GM21423 (cell line): ENCODE measurements at regions not wholly inside any gene's neighbourhood (a gene's known extent, or its start where the extent isn't known, plus 50 kb on each side); places are given as distances from the start of the nearest gene placed in this dataset.
A peak's percentile ranks its signal among the peaks of the same experiment; 100 is the strongest.

Experiments used
- ATAC-seq: cut with Tn5 transposase; IDR thresholded peaks from one replicate; pipeline ENCODE4 v1.9.1; 2021; ENCODE audit warnings: mild to moderate bottlenecking, moderate library complexity; ENCODE audit not compliant: unreplicated experiment

DNA sequence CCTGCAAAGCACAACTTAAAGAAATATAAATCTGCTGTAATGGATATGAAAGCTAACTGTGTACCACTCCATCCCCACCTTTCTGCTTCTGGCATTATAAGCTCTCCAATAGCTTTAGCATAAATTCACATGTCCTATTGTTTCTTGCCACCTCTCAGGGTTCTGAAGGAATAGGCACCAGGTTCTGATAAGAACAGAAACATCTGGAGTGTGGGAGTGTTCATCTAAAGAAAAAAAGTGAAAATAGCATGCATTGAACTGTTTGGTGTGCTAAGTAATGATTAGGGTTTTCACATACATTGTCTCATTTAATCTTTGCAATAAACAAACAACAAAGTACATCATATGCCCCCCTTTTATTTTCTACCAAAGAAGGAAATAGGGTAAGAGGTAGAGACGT, 72.3 kb downstream of the FAM76B start:
- no peak for ATAC-seq

DNA sequence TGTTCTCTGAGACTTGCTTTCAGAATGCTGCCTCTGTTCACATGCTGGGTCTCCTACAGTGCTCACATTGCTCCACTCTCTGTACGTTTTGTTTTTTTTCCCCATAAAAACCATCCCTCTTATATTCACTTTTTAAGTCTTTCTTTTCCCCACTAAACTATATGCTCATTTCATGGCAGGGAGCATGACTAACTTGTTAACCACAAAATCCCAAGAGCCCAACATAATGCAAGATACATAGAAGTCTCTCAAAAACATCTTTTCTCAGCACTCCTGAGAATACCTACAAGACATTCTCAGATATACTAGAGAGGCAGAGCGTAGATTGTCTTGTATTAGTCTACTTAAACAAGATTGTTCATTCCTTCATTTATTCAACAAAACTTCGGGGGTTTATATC, 73.3 kb downstream of the FAM76B start:
- peak; percentile 8 for ATAC-seq

DNA sequence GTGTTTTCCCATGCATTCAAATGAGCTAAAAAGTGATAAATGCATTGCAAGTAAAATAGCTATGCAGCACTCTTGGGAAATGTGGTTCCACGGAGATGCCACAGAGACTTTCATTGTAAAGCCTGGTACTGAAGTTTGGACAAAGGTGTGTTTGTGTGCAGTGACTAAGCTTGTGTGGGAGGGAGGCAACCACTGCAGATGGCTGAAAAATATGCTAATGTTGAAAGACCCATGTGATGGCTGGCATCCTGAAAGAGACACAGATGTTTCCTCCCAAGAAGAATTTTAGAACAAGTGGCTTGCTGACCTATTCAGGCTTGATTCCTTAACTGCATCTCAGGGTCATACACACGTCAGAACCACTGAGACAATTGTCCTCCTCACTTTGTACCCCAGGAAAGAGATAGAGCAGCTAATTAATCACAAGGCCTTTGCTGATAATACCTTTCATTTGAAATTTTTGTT, 73.8 kb downstream of the FAM76B start:
- peak; percentile 77 for ATAC-seq

DNA sequence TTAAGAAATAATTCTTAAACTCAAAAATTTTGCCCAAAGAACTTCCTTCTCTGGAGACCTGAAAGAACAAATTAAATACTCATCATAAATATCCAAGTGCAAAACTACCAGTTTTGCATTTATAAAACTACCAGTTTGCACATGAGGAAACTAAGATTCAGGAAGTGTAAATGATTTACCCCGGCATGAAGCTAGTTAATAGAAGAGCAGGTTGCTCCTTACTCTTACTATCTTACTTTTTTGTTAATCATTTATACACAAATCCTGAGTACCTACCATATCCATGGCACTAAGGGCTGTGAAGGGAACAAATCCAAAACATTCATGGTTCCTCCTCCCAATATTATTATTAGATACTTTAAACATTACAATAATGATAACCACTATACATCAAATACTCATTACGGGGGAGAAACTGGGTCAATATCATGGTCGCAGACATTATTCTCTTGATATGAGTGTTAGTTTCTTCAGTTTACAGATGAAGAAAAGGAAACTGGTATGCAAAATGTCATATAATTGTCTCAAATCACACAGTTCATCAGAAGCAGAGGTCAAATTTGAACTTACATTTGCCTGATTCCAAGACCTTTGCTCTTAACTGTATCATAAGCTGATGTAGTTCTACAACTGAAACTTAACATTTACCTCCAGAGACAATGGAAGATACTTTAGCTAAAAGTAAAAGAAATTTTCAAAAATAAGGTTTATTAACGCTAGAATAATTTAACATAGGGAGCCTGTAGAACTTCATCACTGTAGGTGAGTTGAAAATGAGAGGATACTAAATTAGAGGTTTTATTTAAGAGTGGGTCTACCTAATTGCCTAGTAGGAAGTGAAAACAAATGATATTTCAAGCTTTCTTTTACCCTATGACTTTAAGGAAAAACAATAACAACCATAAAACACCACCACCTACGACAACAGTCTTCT, 74.5 kb downstream of the FAM76B start:
- ATAC-seq: no peak

DNA sequence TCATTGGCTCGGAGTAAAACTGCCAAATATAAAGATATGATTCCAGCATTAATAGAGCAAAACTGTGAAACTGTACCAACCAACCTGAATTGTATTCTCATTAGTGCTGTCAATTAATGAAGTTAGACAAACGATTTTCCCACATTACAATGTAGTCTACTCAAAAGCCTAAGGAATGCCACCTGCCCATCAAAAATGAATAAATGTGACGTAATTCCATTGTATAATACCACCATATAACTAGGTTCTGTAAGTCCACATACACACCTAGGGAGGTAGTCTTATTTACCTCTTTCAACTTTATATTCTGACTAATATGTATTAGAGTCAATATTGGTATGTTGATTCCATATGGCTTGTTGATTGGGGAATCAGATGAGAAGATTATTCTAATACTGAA, 76.2 kb downstream of the FAM76B start:
- ATAC-seq: no peak

DNA sequence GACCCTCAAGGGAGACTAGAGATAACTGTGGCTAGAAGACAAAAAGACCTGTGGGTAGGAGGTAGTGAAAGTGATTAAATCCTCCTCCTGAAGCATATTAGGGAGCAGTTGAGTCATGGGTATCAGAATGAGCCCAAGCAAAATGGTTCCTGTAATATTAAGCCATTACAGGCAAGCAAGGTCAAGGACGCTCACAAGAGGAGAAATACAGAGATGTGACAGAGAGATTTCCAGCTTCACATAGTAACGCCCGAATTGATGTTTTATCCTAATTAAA, 77.7 kb downstream of the FAM76B start:
- ATAC-seq: no peak

DNA sequence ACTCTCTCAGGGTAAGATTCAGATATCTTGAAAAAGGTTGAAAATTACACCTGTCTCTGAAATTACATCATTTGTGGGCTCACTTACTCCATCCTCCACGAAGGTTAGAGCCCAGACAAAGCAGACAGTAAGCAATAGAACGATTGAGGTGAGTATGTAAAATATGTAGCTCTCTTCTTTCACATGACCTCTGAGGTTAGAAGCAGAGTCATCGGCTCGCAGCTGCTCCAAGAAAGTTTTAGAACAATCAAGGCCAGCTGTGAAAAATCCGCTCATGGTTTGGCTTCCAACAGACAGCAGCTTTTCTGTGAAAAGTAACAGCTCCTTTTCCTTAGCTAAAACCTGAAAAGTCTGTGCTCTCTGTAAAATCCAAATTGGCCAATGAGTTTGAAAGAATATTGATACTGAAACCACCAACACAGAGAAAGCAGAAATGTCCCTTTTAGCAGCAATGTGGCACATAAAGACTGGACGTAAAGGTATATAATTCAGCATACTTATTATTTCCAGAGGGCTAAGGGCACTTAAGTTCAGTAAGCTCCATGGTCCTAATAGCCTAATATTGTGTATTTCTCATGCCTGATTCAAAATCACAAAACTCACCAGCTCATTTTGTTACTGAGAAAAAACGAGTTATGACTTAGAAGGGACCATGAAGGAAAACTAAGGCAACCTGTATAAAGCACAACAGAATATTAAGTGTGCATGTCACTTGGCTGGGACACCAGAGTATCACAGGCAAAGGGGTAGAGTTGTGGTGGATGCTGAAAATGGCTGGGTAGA, 78.2 kb downstream of the FAM76B start:
- ATAC-seq: peak; percentile 38

DNA sequence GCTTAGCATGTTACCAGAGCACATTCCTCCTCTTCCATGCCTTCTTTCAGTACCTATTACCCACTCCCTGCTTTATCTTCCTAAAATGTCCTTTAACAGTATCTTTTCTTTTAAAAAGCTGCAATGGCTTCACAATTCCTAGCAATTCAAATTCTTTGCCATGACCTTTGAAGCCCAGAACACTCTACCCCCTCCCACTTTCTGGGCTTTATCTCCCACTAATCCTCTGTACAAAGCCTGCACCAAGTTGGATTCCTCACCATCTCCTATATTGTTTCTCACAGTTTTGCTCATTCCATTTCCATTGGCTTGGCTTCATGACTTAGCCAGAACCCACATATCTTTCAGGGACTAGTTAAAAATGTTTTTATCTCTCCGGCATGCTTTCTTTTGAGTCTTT, 80.9 kb downstream of the FAM76B start:
- ATAC-seq: no peak

DNA sequence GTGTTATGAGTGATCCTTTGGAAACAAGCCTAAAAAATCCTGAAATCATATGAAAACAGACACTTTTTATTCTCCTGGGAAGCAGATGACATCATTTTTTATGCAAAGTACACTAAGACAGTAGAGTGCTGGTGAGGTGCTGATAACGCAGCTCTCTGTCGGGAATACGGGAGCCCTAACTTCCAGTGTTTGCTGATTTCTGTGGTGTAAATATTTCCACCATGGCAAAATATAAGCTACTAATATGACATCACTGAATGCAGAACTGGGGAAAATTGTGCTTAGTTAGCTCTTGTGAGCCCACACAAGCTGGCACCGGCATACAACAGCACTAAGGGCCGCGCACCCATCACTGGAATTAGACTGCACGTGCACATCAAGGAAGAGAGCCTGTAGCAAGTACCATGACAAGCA, 82.6 kb downstream of the FAM76B start:
- no peak for ATAC-seq

DNA sequence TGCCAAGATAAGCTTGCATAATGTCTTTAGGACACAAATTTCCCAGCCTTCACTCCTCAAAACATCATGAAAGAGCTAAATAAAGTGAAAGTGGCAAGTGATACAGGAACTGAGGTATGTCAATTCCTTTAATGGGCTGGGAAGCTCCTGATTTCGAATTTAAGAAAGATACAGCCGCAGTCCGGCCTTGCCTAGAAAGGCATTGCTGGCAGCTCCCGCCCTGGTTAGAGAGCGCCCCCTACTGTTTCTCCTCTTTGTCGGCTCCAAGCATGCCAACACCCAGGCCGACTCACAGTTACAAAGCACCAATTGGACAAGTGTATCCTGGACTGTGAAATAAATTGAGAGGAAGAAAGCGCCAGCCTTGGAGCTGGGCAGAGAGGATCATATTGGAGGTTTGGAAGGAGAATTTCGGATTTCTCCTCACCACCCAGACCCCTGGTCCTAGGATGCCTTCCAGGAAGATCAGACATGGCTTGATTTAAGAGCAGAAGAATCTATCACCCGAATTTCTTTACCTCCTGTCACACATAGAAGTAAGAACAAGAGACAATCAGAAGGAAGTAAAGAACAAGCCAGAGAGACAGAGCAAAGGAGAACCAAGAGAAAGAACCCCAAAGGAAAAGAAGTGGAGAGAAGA, 84.0 kb downstream of the FAM76B start:
- ATAC-seq: peak; percentile 85

DNA sequence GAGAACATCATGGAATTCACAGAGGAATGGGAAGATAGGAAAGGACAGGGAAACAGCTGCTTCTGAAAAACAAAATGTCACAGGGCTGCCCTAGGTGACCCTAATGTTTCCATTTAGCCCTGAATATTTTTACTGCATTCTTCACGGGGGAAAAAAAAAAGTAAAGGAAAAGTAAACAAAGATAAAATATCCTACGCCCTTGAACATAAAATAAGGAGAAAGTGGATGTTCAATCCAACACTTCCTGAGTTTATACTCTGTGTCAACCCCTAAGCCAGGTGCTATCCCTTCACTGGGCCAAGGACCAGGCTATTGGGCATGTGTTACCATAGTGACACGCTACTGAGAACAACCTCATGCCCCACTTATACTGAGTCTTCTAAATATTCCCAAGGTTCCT, 84.7 kb downstream of the FAM76B start:
- no peak for ATAC-seq

DNA sequence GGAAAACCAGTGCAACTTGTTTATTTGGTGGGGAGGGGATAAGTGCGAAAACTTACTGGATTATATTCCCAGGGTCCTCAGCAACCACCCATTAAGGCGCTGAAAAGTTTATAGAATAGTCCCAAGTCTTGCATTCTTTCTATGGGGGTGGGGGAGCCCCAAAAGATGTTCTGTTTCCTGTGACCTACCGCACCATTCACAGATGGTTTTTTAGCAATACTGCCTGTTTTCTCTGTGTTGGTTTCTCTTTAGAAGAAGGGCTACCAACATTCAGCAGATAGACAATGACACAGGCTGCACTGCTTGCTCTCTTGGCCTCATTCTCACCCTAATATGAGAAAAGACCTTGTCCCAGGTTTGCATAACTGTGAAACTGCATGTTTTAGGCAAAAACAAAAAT, 86.5 kb downstream of the FAM76B start:
- peak; percentile 31 for ATAC-seq

DNA sequence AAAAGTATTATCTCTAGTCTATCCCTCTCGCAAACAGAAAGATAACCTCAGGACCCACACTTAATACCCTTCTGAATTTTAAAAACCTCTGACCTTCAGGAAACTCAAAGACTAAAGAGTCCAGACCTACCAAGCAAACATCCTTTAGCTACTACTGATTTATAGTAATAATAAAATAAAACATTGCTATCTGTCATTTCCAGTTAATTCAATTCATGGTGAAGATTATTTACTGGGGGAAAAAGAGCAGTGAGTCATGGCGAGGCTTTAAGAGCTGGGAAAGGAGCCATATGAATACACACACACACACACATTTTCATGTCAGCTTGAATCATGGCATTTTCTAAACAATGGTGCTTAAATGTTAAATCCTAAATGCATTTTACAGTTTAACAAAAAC, 87.1 kb downstream of the FAM76B start:
- ATAC-seq: no peak

DNA sequence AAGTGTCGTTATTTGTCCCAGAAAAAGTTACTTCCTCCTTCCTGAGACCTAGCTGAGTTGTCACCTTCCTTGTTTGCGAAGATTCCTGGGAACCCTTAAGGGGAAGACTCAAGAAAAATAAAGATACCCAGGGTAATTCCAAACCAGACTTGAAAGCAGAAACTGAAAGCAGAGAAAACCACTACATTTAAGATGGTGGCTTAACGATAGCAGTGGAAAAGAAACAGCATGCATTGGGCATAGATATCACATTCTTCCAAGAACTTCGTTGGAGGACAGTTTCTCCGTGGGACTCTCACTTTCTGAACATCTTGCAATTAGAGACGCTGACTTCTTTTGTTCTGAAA, 89.1 kb downstream of the FAM76B start:
- peak; percentile 26 for ATAC-seq

DNA sequence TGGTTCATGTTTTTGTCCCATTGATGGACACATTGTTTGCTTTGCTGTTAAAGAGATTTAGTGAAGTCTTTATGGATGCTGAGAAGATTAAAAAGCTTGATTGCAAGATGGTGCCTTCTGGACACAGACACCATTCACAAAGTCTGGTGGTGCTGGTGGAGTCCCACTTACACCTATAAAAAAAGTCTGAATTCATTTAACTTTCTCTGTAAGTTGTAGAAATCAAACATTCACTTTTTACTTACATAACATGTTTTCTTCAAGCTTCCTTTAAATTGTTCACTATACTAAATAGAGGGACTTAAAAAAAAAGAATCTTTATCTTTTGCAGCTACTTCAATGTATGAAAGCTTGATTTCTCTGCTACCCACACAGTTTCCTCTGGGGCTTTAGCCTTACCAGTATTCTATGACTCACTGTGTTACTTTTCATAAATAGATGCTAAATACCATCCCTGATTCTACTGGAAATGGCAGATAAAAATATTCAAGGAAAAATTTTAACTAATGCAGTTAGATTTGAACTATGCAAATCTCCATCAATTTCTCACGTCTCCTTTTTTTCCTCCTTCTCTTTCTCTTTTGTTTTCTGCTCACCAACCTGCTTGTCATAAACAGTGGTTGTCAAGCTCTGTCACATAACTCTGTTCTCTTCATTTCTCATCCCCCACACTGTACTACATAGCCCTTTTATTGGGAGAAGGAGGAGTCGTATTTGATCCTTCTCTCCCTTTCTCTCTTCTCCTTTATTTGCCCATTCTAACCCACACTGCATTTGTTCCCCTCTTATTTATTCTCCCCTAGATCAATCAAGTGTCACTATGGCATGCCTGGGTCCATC, 89.7 kb downstream of the FAM76B start:
- ATAC-seq: peak; percentile 38

DNA sequence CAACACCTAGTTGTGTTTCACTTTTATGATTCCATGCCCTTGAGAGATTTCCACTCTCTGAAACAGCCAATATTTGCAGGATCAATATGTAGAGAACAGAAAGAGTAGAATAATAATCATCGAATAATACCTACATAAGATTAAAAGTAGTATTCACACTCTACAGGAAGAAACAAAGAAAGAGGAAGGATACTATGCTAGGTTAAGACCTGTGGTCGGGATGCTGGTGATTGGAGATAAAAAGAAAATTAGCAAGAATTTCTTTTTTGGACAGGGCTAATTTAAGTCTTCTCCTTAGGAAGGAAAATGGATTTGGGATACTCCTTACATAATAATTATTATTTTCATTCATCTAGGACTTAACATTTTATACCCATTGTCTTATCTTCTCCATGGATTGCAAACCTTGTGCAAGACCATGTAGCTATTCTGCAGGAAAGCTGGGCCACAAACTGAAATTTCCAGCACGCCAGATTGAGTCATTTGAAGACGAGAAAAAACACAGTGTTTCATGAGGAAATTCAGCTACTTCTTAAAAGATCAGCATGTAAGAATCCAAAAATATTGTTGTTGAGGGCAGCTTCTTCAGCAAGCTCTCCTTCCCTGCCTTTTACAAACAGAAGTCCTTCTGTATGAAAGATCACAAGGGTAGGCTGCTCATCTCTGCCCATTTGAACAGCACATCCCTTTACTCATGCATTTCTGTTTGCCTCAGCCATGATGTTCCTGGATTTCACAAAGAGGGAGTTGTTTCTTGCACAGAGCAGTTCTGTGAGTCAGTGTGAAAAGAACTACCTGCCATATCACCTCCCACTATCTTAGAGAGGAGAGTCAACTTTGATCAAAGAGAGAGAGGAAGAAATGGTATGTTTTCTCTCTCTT, 90.7 kb downstream of the FAM76B start:
- ATAC-seq: no peak

DNA sequence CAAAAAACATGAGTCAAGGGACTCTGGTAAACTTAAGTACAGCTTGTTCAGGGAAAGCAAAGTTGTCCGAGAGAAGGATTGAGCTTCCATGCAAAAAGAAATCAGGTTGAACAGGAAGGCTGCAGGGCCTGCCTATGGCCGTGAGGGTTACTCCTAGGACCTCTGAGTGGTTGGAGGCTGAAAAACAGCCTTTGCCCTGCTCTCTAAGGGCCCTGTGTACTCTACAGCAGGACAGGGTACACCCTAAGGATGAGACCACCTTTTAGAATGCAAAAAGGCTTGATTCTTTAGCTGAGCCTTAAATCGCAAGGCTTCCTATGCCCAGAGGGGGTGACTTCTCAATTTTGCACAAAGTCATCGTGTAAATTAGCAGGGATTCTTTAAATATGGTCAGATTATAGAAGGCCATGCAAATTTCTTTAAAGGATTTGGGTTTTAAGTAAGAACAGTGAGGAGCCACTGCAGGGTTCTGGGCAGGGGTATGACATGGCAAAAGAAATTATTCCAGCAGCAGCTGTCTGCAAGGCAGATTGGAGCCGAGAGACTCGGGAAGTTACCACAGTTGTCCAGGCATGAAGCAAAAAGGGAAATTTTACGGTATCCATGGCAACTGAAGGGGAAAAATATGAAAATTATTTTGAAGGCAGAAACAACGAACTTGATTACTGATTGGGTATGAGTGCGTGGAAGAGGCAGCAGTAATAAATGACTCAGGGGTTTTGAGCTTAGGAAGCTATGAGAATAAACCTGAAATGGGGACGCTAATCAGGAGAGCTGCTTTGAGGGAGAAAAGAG, 91.8 kb downstream of the FAM76B start:
- no peak for ATAC-seq

DNA sequence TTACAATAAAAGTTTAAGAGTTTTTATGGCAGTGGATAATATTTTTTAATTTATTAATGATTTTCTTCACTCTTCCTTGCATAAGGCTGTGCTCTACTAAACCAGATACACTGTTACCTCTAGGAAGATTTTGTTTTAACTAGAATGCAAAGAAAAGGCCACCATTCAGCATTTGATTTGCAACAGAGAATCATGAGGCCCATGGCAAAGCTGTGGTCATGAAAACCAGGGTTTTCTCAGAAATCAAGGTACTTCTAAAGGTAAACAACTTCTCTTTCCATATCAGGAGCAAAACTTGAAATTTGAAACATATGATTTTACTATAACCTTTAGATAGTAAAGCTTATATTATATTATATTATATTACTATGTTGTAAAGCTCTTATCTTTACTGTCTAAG, 94.4 kb downstream of the FAM76B start:
- no peak for ATAC-seq

DNA sequence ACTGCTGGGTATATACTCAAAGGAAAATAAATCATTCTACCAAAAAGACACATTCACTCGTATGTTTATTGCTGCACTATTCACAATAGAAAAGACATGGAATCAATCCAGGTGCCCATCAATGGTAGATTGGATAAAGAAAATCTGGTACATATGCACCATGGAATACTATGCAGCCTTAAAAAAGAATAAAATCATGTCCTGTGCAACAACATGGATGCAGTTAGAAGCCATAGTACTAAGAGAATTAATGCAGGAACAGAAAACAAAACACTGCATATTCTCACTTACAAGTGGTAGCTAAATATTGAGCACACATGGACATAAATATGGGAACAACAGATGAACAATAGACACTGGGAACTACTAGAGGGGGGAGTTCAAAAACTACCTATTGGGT, 96.3 kb downstream of the FAM76B start:
- no peak for ATAC-seq
